Natural killer cell (primary cell): ENCODE measurements at regions not wholly inside any gene's neighbourhood (a gene's known extent, or its start where the extent isn't known, plus 50 kb on each side); places are given as distances from the start of the nearest gene placed in this dataset.

Experiments
- ATAC-seq, 3 donors: fragments of 150-1000 bp in 2 of 3; fragments of 200-7000 bp in 1 of 3; cut with Tn5 transposase; 1 replicate in 1 of 3; 2 replicates in 2 of 3; pipeline ENCODE4 v1.10.0; 2021; ENCODE audit warnings: mild to moderate bottlenecking in 2 of 3, moderate library complexity in 2 of 3
- DNase-seq, 2 donors: peaks; one replicate each; pipeline versions ENCODE4 v3.0.0 to v3.0.0-alpha.2; 2013 to 2021; ENCODE audit warnings: mixed read lengths in 1 of 2
- H3K27ac ChIP-seq: one replicate; pipeline ENCODE4 v1.5.1; 2013; ENCODE audit warnings: mild to moderate bottlenecking, low read length
- H3K27me3 ChIP-seq: one replicate; pipeline ENCODE4 v1.6.1; 2013; ENCODE audit warnings: low read length; ENCODE audit not compliant: control insufficient read depth, insufficient read depth
- H3K36me3 ChIP-seq: one replicate; pipeline ENCODE4 v1.6.1; 2013; ENCODE audit warnings: low read length; ENCODE audit not compliant: control insufficient read depth, insufficient read depth
- H3K4me1 ChIP-seq: one replicate; pipeline ENCODE4 v1.6.1; 2013; ENCODE audit warnings: low read length; ENCODE audit not compliant: control insufficient read depth, insufficient read depth
- H3K4me3 ChIP-seq: one replicate; pipeline ENCODE4 v1.5.1; 2013; ENCODE audit warnings: low read length
- H3K9me3 ChIP-seq: one replicate; pipeline ENCODE4 v1.6.1; 2013; ENCODE audit warnings: low read length; ENCODE audit not compliant: control insufficient read depth, insufficient read depth
- H3K27ac Mint-ChIP-seq, 2 donors: one replicate each; pipeline ENCODE4 v1.8.0; 2022; ENCODE audit warnings: mild to moderate bottlenecking in 2 of 2, mixed read lengths in 2 of 2, moderate library complexity in 1 of 2
- H3K27me3 Mint-ChIP-seq, 2 donors: one replicate each; pipeline ENCODE4 v1.8.0; 2022; ENCODE audit warnings: low read depth in 2 of 2, mixed read lengths in 2 of 2
- H3K36me3 Mint-ChIP-seq: one replicate; pipeline ENCODE4 v1.8.0; 2022; ENCODE audit warnings: mixed read lengths
- H3K4me1 Mint-ChIP-seq, 2 donors: one replicate each; pipeline ENCODE4 v1.8.0; 2022; ENCODE audit warnings: mixed read lengths in 2 of 2
- H3K4me3 Mint-ChIP-seq: one replicate; pipeline ENCODE4 v1.8.0; 2022; ENCODE audit warnings: mild to moderate bottlenecking, moderate library complexity, mixed read lengths
- H3K9me3 Mint-ChIP-seq, 2 donors: one replicate each; pipeline ENCODE4 v1.8.0; 2022; ENCODE audit warnings: mixed read lengths in 2 of 2
- CTCF ChIP-seq: fragments of 200-600 bp; IDR thresholded peaks from one replicate; pipeline ENCODE4 v1.8.0; 2022; ENCODE audit warnings: antibody characterized with exemption
- WGBS: methylation state at CpG from one replicate; pipeline ENCODE4 v1.1.7; 2013; ENCODE audit warnings: missing lambda C conversion rate; ENCODE audit not compliant: insufficient coverage; 5-methylcytosine and 5-hydroxymethylcytosine counted together
- intact Hi-C: fragments of 100-400 bp; cut with micrococcal nuclease; formaldehyde crosslinking; loops from one replicate; pipeline ENCODE4 v1.14.2; 2022

DNA sequence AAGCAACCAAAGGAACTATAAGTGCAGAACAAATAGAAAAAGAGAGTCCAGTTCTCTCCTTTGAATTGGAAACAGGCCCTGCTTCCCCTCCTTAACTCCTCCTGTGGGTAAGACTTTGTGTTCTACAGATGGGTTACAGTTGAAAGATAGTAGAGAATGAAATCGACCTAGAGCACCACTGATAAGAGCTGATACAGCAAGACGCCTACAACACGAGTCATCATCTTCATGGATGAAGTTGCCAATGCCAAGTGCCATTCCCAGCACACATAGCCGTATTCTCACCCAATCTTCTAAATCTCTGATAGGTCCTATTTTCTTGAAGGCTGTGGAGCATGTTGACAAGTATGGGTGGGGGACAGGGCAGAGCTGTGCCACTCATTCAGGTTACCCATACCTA is 99.8 kb upstream of the CAMK1G start:
- Mint-ChIP-seq H3K9me3 (no peaks in the 10 kb centered on the region), H3K27me3 (peaks cover 0 to 8% of the 10 kb centered on the region in 2 donors), H3K4me3 (no peak overlapping the region), H3K4me1 (no peaks in the 10 kb centered on the region), H3K36me3 (no peaks in the 10 kb centered on the region), H3K27ac (no peak overlapping the region)
- Histone ChIP-seq H3K9me3 (no peaks in the 10 kb centered on the region), H3K4me3 (no peak overlapping the region), H3K4me1 (no peaks in the 10 kb centered on the region), H3K27me3 (no peaks in the 10 kb centered on the region), H3K36me3 (no peaks in the 10 kb centered on the region), H3K27ac (no peak overlapping the region)
- 92% methylated on average over 3 of the region's 4 CpGs for WGBS
- DNase-seq (no peak), ATAC-seq (no peak)
- no peak for TF ChIP-seq CTCF
- intact Hi-C loops = no loop called here

- H3K27me3 ChIP-seq = no peaks in the 10 kb centered on the region
- no peaks in the 10 kb centered on the region for H3K36me3 ChIP-seq
- no peaks in the 10 kb centered on the region for H3K4me1 ChIP-seq
- H3K27ac ChIP-seq = no peak overlapping the region
- H3K27me3 Mint-ChIP-seq = peaks cover 0 to 8% of the 10 kb centered on the region in 2 donors
- no peaks in the 10 kb centered on the region for H3K9me3 Mint-ChIP-seq
- H3K4me1 Mint-ChIP-seq = no peaks in the 10 kb centered on the region
- no peaks in the 10 kb centered on the region for H3K36me3 Mint-ChIP-seq
- H3K4me3 ChIP-seq = no peak overlapping the region
- intact Hi-C loops = no loop called here
- TF ChIP-seq CTCF = no peak
- ATAC-seq (no peak), DNase-seq (no peak)
- no peak overlapping the region for H3K27ac Mint-ChIP-seq
- H3K4me3 Mint-ChIP-seq = no peak overlapping the region
- no peaks in the 10 kb centered on the region for H3K9me3 ChIP-seq
Measured at GRCh38 chr1:209484429-209484828, 99.1 kb upstream of the CAMK1G start.

DNA sequence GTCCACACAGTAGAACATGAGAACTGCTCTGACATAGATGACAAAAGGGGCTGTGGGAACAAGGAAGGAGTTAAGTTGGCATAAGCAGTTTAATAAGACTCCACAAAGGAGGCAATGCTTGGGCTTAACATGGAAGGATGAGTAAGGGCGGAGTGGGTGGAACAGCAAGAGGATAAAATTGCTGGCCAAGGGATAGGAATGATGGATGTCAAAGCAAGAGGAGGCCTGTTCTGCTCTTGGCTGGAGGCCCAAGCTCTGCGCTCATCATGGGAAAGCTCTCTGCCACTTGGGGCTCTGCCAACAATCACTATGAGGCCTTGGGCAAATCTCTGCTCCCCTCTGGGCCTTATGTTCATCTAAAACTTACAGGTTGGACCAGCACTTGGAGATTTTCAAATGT is 98.3 kb upstream of the CAMK1G start:
- Histone ChIP-seq H3K4me1 (no peaks in the 10 kb centered on the region), H3K27ac (no peak overlapping the region), H3K4me3 (no peak overlapping the region), H3K36me3 (no peaks in the 10 kb centered on the region), H3K9me3 (no peaks in the 10 kb centered on the region), H3K27me3 (no peaks in the 10 kb centered on the region)
- intact Hi-C loops = no loop called here
- H3K27me3 Mint-ChIP-seq = peaks cover 0 to 6% of the 10 kb centered on the region in 2 donors
- no peak for TF ChIP-seq CTCF
- H3K27ac Mint-ChIP-seq = no peak overlapping the region
- no peak overlapping the region for H3K4me3 Mint-ChIP-seq
- no peak for DNase-seq
- H3K4me1 Mint-ChIP-seq = no peaks in the 10 kb centered on the region
- H3K9me3 Mint-ChIP-seq = no peaks in the 10 kb centered on the region
- ATAC-seq = no peak
- 98% methylated on average over 2 of the region's 2 CpGs for WGBS
- no peaks in the 10 kb centered on the region for H3K36me3 Mint-ChIP-seq

- TF ChIP-seq CTCF = no peak
Measured at GRCh38 chr1:209485751-209486150, 97.8 kb upstream of the CAMK1G start.

More at GRCh38 chr1:209485751-209486150, 97.8 kb upstream of the CAMK1G start:
- H3K36me3 ChIP-seq = no peaks in the 10 kb centered on the region
- H3K4me3 ChIP-seq = no peak overlapping the region
- no peak for ATAC-seq
- no peaks in the 10 kb centered on the region for H3K4me1 ChIP-seq
- H3K9me3 Mint-ChIP-seq = no peaks in the 10 kb centered on the region
- no peak for DNase-seq
- no peak overlapping the region for H3K27ac ChIP-seq
- H3K4me3 Mint-ChIP-seq = no peak overlapping the region
- H3K27me3 Mint-ChIP-seq = peaks cover 0 to 5% of the 10 kb centered on the region in 2 donors
- intact Hi-C loops = no loop called here
- H3K27ac Mint-ChIP-seq = no peak overlapping the region
- H3K4me1 Mint-ChIP-seq = no peaks in the 10 kb centered on the region
- no peaks in the 10 kb centered on the region for H3K9me3 ChIP-seq
- H3K27me3 ChIP-seq = no peaks in the 10 kb centered on the region
- 96% methylated on average over 2 of the region's 3 CpGs for WGBS
- no peaks in the 10 kb centered on the region for H3K36me3 Mint-ChIP-seq
